ENCODE measurements at regions not wholly inside any gene's neighbourhood (a gene's known extent, or its start where the extent isn't known, plus 50 kb on each side); places are given as distances from the start of the nearest gene placed in this dataset.

DNA sequence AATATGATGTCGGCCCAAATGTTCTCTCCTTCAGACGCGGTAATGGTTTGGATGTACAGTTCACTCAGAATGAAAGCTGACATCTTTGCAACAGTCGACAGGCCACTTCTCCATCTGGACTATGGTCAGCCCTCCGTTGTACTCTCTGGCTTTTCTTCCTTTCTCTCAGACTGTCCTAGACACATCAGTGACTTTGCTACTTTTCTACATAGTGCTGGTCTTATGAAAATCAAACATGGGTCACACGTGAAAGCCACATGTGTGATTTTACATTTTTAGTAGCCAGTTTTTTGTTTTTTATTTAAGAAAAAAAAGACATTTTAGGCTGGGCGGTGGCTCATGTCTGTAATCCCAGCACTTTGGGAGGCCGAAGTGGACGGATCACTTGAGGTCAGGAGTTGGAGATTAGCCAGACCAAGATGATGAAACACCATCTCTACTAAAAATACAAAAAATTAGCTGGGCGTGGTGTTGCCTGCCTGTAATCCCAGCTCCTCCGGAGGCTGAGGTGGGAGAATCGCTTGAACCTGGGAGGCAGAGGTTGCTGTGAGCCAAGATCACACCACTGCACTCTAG, 644.1 kb downstream of the KCNJ2 start:
- TF ChIP-seq EZH2 (IDR thresholded peaks at IDR 0.05) (no peak), POLR2AphosphoS5 (IDR thresholded peaks at IDR 0.05; ENCODE audit: borderline replicate concordance, low read depth, low read length) (no peak), FOXP2 (optimal IDR thresholded peaks at IDR 0.05; ENCODE audit: control extremely low read depth, extremely low read length, insufficient read depth) (no peak)
